ENCODE measurements at regions not wholly inside any gene's neighbourhood (a gene's known extent, or its start where the extent isn't known, plus 50 kb on each side); places are given as distances from the start of the nearest gene placed in this dataset.
A peak's percentile ranks its signal among the peaks of the same experiment; 100 is the strongest.

DNA sequence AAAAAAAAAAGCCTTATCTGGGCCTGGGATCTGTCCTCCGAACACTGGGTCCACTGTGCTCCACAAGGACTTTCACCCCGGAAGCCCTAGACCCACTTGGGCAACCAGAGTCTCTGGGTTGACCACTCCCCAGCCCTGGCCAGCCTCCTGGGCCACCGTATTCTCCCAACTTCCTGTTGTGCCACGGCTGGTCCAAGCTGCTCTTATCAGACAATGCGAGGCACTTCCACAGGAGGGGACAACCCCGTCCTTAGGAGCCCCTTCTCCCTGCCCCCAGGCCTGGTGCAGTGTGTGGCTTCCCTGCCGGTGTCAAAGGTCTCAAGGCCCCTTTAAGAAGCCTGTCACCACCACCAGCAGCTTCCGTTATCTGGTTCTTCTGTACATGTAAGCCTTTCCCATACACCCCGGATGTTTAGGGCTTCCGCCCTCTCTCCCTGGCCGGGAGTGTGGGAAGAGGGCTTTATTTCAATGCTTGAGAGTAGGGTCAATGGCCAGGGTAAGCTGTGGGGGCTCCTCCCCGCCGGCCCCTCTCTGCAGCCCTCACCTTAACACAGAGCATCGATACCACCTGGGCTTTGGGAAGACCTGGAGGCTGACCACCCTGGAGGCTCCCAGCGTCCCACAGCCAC is 313.0 kb downstream of the SEC14L1 start:
- H3K36me3 ChIP-seq (ENCODE audit: control insufficient read depth, insufficient read depth, low read length): no peaks in the 10 kb centered on the region
- no peaks in the 10 kb centered on the region for H3K9me3 ChIP-seq (ENCODE audit: control insufficient read depth, low read length)
- peak overlapping the region; percentile 85 for H3K27ac ChIP-seq (ENCODE audit: insufficient read depth, low read length, poor library complexity, severe bottlenecking)
- H3K4me3 ChIP-seq (ENCODE audit: insufficient read depth, low read depth, low read length, poor library complexity, severe bottlenecking): peak overlapping the region; percentile 91
- H3K4me1 ChIP-seq (ENCODE audit: control insufficient read depth, insufficient read depth, low read length, poor library complexity, severe bottlenecking): peaks cover 64% of the 10 kb centered on the region
- no peaks in the 10 kb centered on the region for H3K27me3 ChIP-seq (replicated peaks; ENCODE audit: control insufficient read depth, insufficient read depth, low read length, poor library complexity, severe bottlenecking)
- peak in 1 of 3 donors; percentile 40 for DNase-seq

DNA sequence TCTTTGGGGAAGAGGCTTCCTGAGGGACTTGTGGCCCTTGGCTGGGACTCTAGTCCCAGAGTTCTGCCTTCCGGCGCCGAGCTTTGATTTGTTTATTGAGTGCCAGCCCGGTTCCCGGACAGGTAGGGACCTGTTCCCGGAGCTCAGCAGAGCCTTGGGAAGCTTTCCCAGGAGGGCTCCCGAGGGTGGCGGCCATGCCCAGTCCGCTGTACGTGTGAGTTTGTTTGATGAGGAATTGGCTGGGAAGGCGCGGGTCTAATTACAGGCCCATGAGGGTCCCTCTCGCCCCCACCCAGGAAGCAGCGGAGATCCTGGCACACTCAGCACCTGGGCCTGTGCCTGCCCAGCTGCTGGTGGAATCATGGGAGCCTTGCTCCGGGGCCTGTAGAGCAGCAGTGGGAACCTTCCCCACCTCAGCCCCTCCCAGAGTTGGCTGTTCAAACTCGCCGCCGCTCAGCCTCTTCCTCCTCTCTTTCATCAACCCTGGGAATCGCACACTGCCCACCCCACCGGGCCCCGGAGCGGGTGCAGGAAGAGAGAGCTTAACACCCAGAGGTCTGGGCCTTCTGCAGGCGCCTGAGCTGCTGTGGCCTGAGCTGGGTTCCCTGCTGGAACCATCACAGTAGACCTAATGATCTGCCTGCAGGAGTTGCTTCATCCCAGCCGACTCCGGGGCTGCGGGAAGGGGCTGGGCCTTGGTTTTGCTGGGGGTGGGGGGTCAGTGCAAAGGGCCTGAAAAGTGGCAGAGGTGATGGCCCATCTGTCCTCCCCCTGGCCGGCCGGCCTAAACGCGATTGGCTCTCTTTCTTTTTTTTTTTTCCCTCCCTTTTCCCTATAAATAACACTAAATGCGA is 313.7 kb downstream of the SEC14L1 start:
- H3K4me3 ChIP-seq (ENCODE audit: insufficient read depth, low read depth, low read length, poor library complexity, severe bottlenecking): peak overlapping the region; percentile 91
- DNase-seq: no peak
- no peaks in the 10 kb centered on the region for H3K36me3 ChIP-seq (ENCODE audit: control insufficient read depth, insufficient read depth, low read length)

DNA sequence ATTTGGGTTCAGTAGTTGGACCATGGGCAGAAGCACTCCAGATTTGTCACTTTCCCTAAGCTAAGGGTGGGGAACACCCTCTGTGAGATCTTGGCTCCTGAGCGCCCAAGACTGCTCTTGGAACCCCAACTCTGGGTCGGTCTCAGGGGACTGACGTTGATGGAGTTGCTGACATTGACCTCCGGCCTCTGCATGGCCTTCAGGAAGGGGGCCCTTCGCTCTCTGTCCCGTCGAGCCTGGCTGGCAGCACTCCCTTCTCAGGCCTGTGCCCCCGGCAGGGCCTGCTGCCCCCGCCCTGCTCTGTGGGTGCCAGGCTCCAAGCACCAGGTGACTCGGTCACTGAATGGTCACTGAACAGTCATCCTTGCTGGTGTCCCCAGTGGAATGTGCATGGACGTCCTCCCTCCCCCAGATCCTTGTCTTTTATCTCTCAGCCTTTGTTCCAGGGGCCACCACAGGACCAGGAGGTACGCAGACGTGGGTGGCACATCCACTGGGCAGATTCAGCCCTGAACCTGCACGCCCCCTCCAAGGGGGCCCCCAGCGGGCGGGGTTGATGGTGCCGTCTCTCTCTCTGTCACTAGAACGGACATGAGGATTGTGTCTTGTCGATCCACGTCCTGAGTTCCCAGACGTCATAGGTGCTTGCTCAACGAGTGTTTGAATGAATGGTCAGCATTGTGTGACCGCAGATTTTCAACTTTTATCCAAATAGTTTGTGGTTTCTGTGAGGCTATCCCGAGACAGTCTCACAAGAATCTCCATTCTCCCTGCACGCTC is 314.5 kb downstream of the SEC14L1 start:
- H3K9me3 ChIP-seq (ENCODE audit: control insufficient read depth, low read length): no peaks in the 10 kb centered on the region
- H3K4me1 ChIP-seq (ENCODE audit: control insufficient read depth, insufficient read depth, low read length, poor library complexity, severe bottlenecking): peaks cover 64% of the 10 kb centered on the region
- H3K27me3 ChIP-seq (replicated peaks; ENCODE audit: control insufficient read depth, insufficient read depth, low read length, poor library complexity, severe bottlenecking): no peaks in the 10 kb centered on the region
- peak overlapping the region; percentile 91 for H3K4me3 ChIP-seq (ENCODE audit: insufficient read depth, low read depth, low read length, poor library complexity, severe bottlenecking)
- no peaks in the 10 kb centered on the region for H3K36me3 ChIP-seq (ENCODE audit: control insufficient read depth, insufficient read depth, low read length)
- H3K27ac ChIP-seq (ENCODE audit: insufficient read depth, low read length, poor library complexity, severe bottlenecking): peak overlapping the region; percentile 85
- DNase-seq: no peak

More for the DNA sequence above, 313.7 kb downstream of the SEC14L1 start:
- no peaks in the 10 kb centered on the region for H3K27me3 ChIP-seq (replicated peaks; ENCODE audit: control insufficient read depth, insufficient read depth, low read length, poor library complexity, severe bottlenecking)
- H3K4me1 ChIP-seq (ENCODE audit: control insufficient read depth, insufficient read depth, low read length, poor library complexity, severe bottlenecking): peaks cover 64% of the 10 kb centered on the region
- H3K9me3 ChIP-seq (ENCODE audit: control insufficient read depth, low read length): no peaks in the 10 kb centered on the region
- peak overlapping the region; percentile 85 for H3K27ac ChIP-seq (ENCODE audit: insufficient read depth, low read length, poor library complexity, severe bottlenecking)

DNA sequence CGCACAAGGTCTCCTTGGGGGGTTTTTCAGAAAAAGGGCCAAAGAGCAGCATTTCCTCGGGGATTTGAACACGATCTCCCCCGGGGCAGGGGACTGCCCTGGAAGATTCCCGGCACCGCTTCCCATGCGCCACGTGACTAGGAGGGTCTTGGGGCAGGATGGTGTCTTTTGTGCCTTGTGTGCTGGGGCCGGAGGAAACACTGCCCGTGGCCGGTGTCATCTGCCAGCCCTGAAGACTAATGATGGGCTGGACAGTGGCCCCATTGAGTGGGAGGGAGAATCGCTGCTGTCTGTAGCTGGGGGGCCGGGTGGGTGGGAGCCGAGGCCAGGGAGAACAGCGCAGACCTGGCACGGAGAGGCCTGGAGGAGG is 315.1 kb downstream of the SEC14L1 start:
- peak overlapping the region; percentile 85 for H3K27ac ChIP-seq (ENCODE audit: insufficient read depth, low read length, poor library complexity, severe bottlenecking)

DNA sequence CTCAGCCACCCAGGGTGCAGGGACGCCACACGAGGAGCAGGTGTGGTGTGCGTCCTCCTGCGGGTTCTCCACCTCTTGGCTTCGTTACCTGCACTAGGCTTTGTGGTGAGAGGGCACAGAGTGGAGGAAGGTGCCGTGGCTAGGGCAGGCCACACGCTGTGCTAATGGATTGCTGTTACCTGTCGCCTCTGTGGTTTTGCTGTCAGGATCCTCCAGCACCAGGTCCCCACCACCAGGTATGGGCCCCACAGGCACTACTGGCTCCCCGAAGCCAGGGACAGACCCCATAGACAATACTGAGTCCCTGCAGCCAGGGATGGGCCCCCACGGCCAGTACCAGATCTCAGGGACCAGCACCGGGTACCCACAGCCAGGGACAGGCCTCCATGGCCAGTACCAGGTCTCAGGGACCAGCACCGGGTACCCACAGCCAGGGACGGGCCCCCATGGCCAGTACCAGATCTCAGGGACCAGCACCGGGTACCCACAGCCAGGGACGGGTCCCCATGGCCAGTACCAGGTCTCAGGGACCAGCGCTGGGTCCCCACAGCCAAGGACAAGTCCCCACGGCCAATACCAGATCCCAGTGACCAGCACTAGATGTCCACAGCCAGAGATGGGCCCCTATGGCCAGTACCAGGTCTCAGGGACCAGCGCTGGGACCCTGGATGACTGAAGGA is 315.6 kb downstream of the SEC14L1 start:
- peak in 2 of 3 donors; percentile 42 to 44 for DNase-seq
- Histone ChIP-seq H3K27me3 (replicated peaks; ENCODE audit: control insufficient read depth, insufficient read depth, low read length, poor library complexity, severe bottlenecking) (no peaks in the 10 kb centered on the region), H3K4me3 (ENCODE audit: insufficient read depth, low read depth, low read length, poor library complexity, severe bottlenecking) (peak overlapping the region; percentile 91), H3K4me1 (ENCODE audit: control insufficient read depth, insufficient read depth, low read length, poor library complexity, severe bottlenecking) (peaks cover 67% of the 10 kb centered on the region), H3K27ac (ENCODE audit: insufficient read depth, low read length, poor library complexity, severe bottlenecking) (peak overlapping the region; percentile 85), H3K36me3 (ENCODE audit: control insufficient read depth, insufficient read depth, low read length) (no peaks in the 10 kb centered on the region), H3K9me3 (ENCODE audit: control insufficient read depth, low read length) (no peaks in the 10 kb centered on the region)

More for the DNA sequence above, 315.1 kb downstream of the SEC14L1 start:
- no peak for DNase-seq
- Histone ChIP-seq H3K9me3 (ENCODE audit: control insufficient read depth, low read length) (no peaks in the 10 kb centered on the region), H3K27me3 (replicated peaks; ENCODE audit: control insufficient read depth, insufficient read depth, low read length, poor library complexity, severe bottlenecking) (no peaks in the 10 kb centered on the region), H3K4me3 (ENCODE audit: insufficient read depth, low read depth, low read length, poor library complexity, severe bottlenecking) (peak overlapping the region; percentile 91), H3K4me1 (ENCODE audit: control insufficient read depth, insufficient read depth, low read length, poor library complexity, severe bottlenecking) (peaks cover 64% of the 10 kb centered on the region), H3K36me3 (ENCODE audit: control insufficient read depth, insufficient read depth, low read length) (no peaks in the 10 kb centered on the region)

DNA sequence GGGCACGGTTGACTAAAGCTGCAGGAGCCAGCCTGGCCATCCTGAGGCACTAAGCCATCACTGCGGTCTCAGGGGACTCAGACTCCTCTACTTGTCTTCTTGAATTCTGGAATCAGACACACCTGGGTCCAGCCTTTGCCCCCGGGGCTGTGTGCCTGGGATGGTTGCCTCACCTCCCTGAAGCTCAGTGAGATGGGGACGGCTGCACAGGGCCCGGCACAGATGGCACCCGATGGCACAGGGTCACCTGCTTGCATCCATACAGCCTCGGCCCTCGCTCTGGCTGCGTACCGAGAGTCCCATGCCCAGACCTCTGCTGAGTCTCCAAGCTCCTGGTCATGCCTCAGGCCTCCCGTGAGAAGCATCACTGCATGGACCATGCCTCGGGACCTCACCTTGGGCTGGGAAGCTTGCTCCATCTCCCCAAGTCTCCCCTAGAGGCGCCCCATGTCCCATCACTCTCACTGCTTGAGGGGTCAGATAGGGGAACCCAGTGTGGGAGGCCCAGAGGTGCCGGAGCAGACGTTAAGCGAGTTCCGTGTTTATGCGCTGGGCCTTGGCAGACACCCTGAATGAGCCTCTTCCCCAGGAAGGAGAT is 316.3 kb downstream of the SEC14L1 start:
- H3K4me1 ChIP-seq (ENCODE audit: control insufficient read depth, insufficient read depth, low read length, poor library complexity, severe bottlenecking): peaks cover 71% of the 10 kb centered on the region
- peak overlapping the region; percentile 85 for H3K27ac ChIP-seq (ENCODE audit: insufficient read depth, low read length, poor library complexity, severe bottlenecking)
- no peak for DNase-seq
- no peaks in the 10 kb centered on the region for H3K27me3 ChIP-seq (replicated peaks; ENCODE audit: control insufficient read depth, insufficient read depth, low read length, poor library complexity, severe bottlenecking)
- no peaks in the 10 kb centered on the region for H3K36me3 ChIP-seq (ENCODE audit: control insufficient read depth, insufficient read depth, low read length)
- H3K9me3 ChIP-seq (ENCODE audit: control insufficient read depth, low read length): no peaks in the 10 kb centered on the region
- peak overlapping the region; percentile 91 for H3K4me3 ChIP-seq (ENCODE audit: insufficient read depth, low read depth, low read length, poor library complexity, severe bottlenecking)

DNA sequence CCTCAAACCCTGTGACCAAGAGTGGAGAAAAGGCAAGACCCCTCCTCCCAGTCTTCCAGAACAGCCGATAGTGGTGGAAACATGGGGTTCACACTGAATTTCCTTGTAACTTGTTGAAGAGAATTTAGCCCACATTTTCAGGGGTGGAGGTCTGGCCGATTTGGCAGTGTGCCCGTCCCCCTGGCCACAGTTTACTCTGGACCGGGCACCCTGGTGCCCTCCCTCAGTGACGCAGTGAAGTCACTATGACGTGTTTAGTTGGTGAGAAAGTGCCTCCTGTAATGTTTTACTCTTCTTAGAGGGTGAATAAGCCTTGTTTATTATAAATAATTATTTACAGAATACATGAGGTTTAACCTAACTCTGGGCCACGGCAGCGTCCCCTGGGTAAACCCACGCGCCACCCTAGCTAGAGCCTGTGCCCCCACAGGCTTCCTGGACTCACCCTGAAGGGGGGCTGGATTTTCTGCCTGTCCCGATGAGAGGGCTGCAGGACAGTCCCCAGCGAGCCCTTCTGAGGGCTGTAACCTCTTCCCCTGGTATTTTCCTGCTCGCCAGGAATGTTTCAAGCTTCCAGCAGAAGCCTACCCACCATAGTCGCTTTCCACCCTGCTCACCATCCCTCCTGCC is 316.9 kb downstream of the SEC14L1 start:
- H3K4me1 ChIP-seq (ENCODE audit: control insufficient read depth, insufficient read depth, low read length, poor library complexity, severe bottlenecking): peaks cover 71% of the 10 kb centered on the region
- no peaks in the 10 kb centered on the region for H3K36me3 ChIP-seq (ENCODE audit: control insufficient read depth, insufficient read depth, low read length)
- peak overlapping the region; percentile 91 for H3K4me3 ChIP-seq (ENCODE audit: insufficient read depth, low read depth, low read length, poor library complexity, severe bottlenecking)
- no peaks in the 10 kb centered on the region for H3K27me3 ChIP-seq (replicated peaks; ENCODE audit: control insufficient read depth, insufficient read depth, low read length, poor library complexity, severe bottlenecking)
- no peak for DNase-seq
- no peaks in the 10 kb centered on the region for H3K9me3 ChIP-seq (ENCODE audit: control insufficient read depth, low read length)
- H3K27ac ChIP-seq (ENCODE audit: insufficient read depth, low read length, poor library complexity, severe bottlenecking): peak overlapping the region; percentile 85

DNA sequence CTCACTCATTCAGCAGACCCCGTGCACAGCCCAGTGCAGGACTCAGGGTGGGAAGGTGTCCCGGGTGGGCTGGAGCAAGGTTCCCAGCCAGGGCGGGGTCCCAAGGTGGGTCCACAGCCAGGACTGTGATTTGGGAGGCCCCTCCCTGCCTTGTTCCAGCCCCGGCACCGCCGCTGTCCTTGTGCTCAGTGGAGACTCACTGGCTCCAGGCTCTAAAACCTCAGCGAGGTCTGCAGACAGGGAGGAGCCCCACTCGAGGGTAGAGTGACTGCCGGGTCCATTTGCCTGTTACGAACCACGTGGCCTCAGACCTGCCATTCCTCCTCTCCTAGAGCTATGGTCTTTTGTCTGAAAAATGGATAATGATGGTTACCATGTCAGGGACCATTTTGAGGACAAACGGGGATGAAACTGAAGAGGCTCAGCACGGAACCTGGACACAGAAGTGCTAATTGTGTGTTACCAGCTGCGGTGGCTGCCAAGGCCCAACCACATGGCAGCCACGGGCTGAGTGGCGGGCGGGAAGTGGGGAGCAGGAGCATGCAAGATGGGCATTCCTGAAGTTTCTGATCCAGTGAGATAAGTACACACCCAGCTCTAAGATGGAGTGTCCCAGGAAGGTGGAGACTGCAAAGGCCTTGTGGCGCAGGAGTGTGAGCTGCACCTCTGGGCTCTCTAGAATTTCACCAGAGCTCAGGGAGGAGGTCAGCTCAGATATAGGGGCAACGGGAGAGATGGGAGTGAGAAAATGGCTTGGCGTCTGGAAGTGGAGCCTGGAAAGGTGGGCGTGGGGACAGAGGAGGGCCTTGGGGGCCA is 317.6 kb downstream of the SEC14L1 start:
- Histone ChIP-seq H3K4me1 (ENCODE audit: control insufficient read depth, insufficient read depth, low read length, poor library complexity, severe bottlenecking) (peaks cover 72% of the 10 kb centered on the region), H3K9me3 (ENCODE audit: control insufficient read depth, low read length) (no peaks in the 10 kb centered on the region), H3K36me3 (ENCODE audit: control insufficient read depth, insufficient read depth, low read length) (no peaks in the 10 kb centered on the region), H3K27me3 (replicated peaks; ENCODE audit: control insufficient read depth, insufficient read depth, low read length, poor library complexity, severe bottlenecking) (no peaks in the 10 kb centered on the region), H3K4me3 (ENCODE audit: insufficient read depth, low read depth, low read length, poor library complexity, severe bottlenecking) (peak overlapping the region; percentile 91), H3K27ac (ENCODE audit: insufficient read depth, low read length, poor library complexity, severe bottlenecking) (peak overlapping the region; percentile 85)
- no peak for DNase-seq

All from effector memory CD4-positive, alpha-beta T cell (primary cell).